GM19328 (cell line): ENCODE measurements at regions not wholly inside any gene's neighbourhood (a gene's known extent, or its start where the extent isn't known, plus 50 kb on each side); places are given as distances from the start of the nearest gene placed in this dataset.
"Not testable (repeated sequence)": the region's sequence is repeated elsewhere in the genome, so short reads cannot be mapped to it uniquely, and the experiment has no call there.

ENCODE experiments used
- ATAC-seq: cut with Tn5 transposase; IDR thresholded peaks from one replicate; pipeline ENCODE4 v1.9.1; 2021; ENCODE audit warnings: mild to moderate bottlenecking, moderate library complexity; ENCODE audit not compliant: unreplicated experiment

DNA sequence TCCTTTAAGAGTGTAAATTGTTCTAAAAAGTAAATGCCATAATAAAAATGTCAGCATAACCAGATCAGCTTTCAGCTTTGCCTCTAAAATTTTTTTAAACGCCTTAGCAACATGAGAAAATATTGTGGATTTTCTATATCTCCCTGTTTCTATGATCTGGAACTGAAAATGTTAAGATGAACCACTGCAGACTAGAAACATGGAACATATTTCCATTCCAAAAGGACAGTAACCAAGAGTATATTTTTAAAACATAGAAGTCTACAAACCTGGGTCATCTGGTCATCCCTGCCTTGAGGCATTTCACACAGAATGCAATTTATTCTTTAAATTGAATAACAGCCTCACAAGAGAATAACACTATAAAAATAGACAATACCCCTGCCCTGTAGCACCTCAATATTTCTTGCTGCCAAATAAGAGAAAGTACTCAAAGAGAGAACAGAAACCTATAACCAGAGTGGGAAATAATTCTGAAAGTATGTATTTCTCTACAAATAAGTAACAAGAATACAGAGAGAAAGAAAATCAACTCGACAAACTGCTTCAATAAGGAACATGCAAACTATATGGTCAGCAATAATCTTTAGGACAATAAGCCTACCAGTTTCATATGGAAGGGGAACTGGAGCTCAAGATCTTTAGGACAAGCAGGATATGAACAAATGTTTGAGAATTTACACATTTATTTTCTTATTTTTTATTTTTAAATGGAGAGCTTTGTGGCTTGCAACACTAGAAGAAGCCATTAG lies 949.0 kb downstream of the EPHA3 start:
- ATAC-seq, result no peak

DNA sequence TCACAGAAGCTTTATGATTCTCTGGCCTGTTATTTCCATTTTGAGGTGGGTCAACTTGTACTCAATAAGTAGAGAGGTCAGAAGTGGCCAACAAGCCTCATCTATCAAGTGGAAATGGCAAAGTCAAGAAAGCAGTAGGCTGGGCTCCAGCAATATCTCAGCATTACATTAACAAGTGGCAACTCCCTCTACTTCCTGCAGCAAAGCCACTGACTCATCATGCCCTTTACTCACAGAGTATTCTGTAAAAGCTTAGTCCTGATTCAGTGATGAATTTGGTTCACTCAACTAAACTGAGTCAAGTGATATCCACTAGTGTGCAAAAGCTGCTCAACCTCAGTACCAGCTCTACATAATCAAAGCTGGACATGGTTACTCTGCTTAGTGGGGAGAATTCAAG lies 954.6 kb downstream of the EPHA3 start:
- no peak for ATAC-seq

DNA sequence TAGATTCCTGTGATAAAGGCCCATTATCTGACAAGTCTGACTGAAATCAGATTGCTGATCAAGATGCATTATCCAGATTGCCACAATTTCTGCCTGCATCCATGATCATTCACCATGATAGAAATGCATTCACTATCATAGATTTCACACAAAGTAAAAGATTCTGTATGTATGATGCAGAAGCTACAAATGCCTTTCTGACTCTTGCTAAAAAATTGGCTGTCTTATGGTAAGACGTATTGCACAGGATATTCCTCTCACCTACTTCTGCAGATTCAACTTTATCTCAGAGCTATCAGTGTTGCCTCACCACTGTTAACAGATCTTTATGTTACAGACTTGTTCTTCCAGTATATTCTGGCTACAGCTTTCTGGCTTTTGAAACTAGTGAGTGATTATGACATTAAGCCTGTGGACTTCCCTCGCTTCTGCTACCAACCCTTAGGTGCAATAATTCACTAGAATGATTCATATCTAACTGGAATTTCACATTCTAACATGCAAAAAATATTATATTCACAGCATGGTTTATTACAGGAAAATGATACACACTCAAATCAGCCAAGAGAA lies 955.3 kb downstream of the EPHA3 start:
- ATAC-seq, result no peak

DNA sequence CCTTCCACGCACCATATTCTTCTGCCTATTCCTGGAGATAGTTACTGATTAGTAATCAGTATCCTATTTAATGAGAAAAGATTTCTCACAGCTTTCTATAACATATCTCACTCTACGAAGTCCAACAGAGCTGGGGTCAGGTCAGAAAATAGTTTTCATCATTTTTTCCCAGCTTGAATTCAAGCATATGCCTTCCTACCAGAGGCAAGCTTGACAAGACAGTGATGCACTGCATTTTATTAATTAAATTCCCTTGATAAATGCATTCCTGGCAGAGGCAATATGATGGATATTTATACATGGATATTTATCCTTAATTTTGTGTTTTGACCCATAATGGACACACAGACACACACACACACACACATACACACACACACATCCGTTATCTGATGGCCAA lies 961.4 kb downstream of the EPHA3 start:
- no peak for ATAC-seq

DNA sequence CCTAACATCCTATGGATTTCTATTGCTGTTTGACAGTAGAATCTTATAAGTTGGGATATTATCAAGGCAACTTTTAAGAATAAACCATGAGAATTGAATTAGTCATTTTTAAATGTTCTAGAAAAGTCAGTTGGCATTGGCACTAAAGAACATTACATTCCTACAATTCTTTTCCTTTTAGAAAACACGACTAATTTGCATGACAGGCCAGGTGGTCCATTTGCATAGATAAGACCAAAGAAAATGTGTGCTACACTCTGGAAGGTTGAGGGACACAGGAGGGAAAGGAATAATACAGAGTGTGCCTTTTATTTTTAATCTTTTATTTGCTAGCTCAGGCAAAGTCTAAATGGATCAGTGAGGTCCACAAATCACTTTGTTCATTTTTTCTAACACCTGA lies 962.3 kb downstream of the EPHA3 start:
- ATAC-seq, result no peak

DNA sequence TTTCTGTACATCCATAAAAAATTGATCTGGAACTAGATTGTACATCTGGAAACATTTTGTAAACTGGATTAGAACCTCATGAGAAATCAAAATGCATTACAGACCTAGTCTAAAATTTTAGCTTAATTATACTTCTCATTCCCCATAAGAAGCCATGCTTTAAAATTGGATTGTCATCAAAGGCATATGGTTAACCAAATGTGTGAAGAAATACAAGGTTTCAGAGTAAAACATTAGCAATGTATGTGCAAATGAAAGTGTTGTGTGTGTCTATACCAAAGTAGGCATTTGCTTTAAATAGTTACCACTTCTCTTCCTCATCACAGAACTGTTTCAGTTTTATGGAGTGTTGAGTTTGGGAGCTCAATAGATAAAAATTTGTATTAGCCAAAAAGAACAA lies 968.7 kb downstream of the EPHA3 start:
- ATAC-seq, result no peak

DNA sequence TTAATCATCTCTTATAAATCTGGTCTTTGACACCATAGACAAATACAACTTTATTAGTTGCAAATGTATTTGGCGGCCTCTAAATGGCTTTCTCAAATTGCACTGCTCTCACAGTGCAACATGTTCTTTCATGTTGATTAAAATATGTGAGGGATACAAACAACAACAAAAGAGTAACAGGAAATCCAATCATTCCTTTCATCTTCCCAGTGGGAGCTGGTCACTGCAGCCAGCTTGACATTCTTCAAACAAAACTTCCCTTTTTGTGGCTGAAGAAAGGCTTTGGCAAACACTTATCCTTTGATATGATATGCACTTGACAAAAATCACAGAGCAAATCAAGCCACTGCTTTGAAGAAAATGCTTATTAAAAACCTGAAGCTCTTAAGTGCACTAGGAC lies 973.6 kb downstream of the EPHA3 start:
- ATAC-seq, result no peak

DNA sequence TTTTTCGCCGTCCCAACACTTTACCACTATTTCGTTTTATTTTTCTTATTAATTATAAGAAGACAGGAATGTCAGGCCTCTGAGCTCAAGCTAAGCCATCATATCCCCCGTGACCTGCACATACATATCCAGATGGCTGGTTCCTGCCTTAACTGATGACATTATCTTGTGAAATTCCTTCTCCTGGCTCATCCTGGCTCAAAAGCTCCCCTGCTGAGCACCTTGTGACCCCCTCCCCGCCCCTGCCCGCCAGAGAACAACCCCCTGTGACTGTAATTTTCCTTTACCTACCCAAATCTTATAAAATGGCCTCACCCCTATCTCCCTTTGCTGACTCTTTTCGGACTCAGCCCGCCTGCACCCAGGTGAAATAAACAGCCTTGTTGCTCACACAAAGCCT lies 978.9 kb downstream of the EPHA3 start:
- not testable (repeated sequence) for ATAC-seq

DNA sequence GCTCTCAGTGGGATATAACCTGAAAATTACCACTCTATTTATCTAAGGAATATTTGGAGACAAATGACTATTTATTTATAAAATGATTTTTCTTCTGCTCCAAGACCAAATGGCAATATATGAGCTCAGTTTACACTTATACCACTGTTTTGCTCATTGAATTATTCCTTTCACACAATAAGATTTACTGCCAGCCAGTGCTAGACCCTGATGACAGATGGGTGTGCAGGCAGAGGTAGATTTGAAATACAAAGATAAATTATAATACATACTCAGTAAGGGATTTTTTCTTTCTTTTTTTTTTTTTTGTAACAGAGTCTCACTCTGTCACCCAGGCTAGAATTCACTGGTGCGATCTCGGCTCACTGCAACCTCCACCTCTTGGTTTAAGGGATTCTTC lies 980.3 kb downstream of the EPHA3 start:
- ATAC-seq, result no peak

DNA sequence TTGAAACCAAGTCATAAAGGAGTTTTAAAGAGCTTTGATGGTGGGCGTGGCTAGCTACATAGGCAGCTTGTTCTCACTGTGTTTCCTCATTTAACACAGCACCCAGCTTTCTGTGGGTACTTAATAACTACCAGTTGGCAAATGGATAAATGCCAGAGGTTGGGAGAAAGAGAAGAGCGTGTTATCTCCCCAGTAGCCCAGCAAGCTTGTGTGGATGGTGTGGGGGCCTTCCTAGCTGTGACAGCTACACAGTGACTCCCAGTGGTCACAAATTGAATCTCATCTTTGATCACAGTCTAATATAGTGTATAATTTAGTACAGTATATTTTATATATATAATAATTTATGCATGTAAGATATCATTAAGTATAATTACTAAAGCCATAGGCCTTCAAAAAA lies 984.1 kb downstream of the EPHA3 start:
- no peak for ATAC-seq

DNA sequence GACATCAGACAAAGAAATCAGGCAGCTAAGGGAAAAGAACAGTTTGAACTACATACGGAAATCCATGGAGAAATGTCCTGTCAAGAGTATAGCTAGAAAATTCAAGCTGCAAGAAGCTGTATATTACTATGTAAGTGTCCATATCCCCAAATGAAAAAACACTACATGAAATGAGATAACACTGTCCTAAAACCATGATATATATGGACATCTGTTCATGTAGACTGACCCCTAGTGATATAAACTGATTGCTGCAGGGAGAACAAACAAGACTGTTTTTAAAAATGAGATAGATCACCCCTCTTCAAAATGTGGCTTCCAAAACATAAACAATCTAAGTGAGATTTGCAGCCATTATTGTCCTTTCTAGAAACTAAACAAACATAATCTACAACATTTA lies 985.6 kb downstream of the EPHA3 start:
- ATAC-seq, result no peak

DNA sequence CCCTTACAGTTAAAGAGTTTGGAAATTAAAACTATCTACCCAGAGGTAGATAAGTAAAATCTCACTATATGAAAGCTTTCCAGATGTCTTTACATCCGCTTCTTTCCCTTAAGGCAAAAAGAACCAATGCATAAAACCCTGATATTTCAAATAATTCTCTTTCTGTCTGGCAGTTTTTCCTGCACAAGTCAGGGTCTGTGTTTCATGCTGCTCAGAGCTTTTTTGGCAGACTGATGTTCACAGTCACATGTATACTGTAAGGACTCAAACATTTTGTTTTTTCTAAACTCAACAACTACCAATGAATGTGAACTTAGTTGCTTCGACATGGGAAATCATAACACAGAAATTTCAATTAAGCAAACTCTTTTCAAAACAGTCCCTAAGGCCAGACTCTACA lies 988.4 kb downstream of the EPHA3 start:
- no peak for ATAC-seq

DNA sequence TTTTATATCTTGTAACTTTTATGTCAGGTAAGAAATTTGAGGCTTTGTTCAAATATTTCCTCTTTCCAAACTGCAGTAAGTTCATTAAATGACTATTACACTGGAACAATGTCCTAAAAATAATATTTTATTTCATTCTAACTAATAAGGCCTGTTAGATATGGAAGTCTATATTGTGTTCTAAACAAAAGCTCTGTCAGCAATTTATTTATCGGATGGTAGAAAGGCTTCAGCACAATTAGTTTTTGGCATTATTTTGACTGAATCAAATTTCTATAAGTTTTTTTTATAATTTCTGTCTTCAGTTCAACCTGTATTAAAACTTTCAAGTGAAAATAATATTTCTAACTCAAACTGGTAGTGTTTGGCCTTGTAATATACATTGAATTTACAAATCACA lies 992.1 kb downstream of the EPHA3 start:
- no peak for ATAC-seq

DNA sequence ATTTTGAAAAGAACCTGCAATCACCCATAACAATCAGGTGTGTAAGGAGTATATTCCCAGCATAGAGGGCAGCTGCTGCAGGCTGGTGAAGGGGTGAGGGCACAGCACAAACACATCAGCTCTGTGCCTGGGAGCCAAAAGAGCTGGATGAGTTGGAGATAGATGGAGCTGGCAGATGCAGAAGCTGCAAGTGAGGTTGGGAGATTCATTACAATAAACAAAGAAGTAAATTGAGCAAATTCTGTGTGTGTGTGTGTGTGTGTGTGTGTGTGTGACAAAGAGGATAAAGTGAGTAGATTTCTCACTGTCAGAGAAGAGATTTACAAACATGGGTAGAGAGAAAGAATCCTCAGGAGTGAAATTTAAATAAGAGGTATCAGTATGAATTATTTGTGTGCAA lies 994.7 kb downstream of the EPHA3 start:
- ATAC-seq, result no peak

DNA sequence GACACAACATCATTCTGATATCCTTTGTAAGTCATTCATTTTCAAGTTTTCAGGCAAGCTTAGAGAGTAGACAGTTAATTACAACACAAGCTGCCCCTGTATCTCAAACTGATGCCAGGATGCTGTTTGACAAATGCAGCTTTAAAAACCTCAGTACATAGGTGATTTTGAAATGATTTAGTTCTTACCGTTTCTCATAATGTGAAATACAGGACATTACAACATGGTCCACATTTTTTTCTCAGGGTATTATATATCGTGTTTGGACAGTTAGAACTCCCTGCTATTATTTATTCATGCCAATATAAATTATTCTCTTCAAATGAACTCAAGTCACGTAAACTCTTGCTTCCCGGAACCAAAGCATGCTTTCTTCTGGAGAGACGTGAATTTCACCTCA lies 1013.9 kb downstream of the EPHA3 start:
- no peak for ATAC-seq

DNA sequence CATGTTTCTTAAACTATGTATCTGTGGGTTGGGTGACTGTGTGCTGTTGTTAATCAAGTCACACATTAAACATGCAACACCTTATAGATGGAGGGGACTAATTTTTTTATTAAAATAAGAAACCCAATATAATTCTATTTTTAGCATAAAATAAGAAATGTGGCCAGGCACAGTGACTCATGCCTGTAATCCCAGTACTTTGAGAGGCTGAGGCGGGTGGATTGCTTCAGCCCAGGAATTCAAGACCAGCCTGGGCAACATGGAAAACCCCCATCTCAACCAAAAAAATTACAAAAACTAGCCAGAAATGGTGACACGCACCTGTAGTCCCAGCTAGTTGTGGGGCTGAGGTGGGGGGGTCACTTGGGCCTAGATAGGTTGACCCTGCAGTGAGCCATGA lies 1021.0 kb downstream of the EPHA3 start:
- ATAC-seq, result no peak

DNA sequence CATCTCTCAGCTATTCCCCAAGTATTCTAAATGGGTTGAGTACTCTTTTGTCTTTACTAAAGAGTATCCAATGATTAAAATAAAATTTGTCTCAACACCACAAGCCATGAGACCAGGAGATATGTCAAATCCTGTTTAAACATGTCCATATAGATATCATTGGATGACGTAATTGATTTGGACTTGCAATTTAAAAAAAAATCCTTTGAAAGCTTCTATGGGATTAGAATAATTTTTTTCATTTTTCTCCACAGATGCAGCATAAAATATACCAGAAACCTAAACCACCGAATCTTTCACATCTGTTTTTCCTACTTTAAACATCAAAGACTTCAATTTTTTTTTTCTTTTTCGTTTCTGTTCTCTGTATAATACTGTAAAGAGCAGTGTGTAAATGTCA lies 1022.3 kb downstream of the EPHA3 start:
- no peak for ATAC-seq

DNA sequence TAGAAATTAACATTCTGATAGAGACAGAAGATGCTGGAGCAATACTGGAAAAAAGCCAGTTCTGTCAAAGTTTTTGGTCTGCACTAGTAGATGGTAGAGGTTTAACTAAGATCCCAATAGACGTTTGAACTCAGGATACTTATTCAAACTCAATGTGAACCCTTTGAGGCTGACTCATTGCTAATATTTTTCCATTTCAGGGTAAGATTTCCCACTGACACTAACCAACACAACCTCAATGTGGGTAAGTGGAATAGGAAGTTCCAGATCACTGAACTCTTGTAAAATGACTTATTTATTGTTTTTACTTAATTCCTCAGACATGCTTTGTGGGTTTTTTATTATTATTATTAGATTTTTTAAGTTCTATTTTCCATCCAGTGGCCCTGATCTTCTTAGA lies 1024.8 kb downstream of the EPHA3 start:
- ATAC-seq, result no peak

DNA sequence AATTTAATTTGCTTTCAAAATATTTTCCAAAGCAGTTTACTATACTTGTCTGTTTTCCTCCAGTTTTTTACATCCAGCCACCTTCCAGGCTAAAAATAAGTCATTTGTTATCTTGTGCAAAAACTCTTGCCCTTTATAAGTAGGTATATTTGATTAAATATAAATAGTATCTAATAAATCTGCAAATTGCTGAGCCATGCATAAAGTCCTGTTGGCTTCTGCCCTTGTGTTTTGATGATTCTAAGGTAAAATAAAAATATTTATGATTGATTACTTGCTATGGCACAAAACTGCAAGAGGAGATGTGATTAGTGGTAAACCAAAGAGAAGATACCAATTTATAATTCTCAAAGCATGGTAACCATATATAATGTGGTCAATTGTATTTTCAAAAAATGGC lies 1026.7 kb downstream of the EPHA3 start:
- ATAC-seq, result no peak

DNA sequence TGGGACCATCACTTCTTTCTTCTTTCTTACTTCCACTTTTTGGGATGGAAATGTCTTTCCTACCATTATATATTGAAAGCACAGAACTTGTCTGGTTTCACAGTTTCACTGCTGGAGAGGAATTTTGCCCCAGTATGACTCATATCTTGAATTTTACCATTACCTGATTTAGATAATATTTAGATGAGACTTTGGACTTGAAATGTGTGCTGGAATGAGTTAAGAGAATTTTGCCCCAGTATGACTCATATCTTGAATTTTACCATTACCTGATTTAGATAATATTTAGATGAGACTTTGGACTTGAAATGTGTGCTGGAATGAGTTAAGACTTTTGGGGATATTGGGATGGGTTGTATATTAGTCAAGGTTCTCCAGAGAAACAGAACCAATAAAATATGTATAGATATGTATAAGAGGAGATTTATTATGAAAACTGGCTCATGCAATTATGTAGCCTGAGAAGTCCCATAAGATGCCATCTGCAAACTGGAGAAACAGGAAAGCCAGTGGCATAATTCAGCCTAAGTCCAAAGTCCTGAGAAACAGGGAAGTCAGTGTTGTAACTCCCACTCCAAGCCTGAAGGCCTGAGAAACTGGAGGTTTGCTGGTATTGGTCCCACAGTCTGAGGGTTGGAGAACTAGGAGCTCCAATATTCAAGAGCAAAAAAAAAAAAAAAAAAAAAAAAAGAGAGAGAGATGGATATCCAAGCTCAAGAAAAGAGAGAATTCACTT lies 1029.2 kb downstream of the EPHA3 start:
- ATAC-seq, result no peak

DNA sequence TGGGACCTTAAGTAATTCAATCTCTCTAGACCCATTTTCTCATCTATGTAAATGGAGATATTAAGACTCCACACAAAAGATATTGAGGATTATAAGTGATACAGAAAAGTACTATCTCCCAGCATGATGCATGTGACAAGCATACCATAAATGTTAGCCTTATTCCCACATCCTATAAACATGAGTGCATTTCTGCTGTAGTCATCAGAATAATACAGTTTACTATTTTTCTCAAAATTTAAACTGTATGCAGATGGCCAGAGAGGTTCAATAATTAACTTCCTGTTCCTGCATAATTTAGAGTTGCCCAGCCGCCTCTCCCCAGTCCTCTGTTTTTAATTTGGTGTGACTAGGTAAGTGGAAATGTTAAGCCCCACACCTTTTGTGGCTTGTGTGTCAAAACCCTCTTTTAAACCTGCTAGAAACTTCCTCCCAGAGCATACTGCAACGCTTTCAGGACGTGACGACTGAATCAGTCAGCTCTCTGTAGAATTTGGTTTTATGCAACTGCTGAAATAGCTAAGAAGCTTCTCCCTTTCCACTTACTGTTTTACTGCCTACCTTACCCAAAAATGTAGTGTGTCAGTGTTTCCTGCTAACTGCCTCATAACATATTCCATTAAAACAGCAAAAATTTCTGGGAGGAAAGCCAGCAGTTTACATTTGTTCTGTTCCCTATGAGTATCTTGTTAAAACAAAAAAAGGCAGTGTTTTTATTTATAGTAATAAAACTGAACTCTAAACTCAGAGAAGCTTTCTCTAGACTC lies 1037.9 kb downstream of the EPHA3 start:
- no peak for ATAC-seq

DNA sequence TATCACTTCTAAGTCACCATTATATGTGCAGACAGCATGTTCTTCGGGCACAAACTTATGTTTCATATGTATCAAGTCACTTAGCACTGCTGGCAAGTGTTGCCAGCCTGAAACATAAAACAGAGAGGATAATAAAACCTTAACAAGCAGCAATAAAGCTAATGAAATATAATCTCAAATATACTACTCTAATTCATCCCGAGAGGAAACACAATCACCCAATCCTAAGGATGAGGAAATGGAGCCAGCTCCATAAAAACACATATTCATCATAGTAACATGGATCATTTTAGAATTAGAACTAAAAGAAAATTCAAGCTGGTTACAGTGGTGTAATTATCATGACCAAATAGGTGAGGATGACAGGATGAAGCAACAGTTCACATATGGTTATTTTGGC lies 1072.7 kb downstream of the EPHA3 start:
- ATAC-seq, result no peak
